GM10266 (cell line): ENCODE measurements at regions not wholly inside any gene's neighbourhood (a gene's known extent, or its start where the extent isn't known, plus 50 kb on each side); places are given as distances from the start of the nearest gene placed in this dataset.

ENCODE experiments used
- DNase-seq: peaks from one replicate; pipeline ENCODE4 v3.0.0; 2012; ENCODE audit errors: extremely low spot score
- CTCF ChIP-seq: IDR thresholded peaks from 2 replicates; pipeline ENCODE4 v1.5.1; 2012; ENCODE audit warnings: mild to moderate bottlenecking, low read depth; ENCODE audit not compliant: control insufficient read depth, insufficient read depth; ENCODE audit errors: missing control alignments

- DNase-seq = no peak
- TF ChIP-seq CTCF = no peak
Measured at GRCh38 chr9:18040327-18040726, 433.6 kb upstream of the ADAMTSL1 start.

- no peak for TF ChIP-seq CTCF
- no peak for DNase-seq
Measured at GRCh38 chr9:18043978-18044377, 430.0 kb upstream of the ADAMTSL1 start.

GRCh38 chr9:18045326-18045725 lies 428.6 kb upstream of the ADAMTSL1 start:
- TF ChIP-seq CTCF = no peak

GRCh38 chr9:18046068-18046467 lies 427.9 kb upstream of the ADAMTSL1 start:
- no peak for TF ChIP-seq CTCF
- DNase-seq = no peak

More at GRCh38 chr9:18045326-18045725, 428.6 kb upstream of the ADAMTSL1 start:
- DNase-seq = no peak

DNA sequence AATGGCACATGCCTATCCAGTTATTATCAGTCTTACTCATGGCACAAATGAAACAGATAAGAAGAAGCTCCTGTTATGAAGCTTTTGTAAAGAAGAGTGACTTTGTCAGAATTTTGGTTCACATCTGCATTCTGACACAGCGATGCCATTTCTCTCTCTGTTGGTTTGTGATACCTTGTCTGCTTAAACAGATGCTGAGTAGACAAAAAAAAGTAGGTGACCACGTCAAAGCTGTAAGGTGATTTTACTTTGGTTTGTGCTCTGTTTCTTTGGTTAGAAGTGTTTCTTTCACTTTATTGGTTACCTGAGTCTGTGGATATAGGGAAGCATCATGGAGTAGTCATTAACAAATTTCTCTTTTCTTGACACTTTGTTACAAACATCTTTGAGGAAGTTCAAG lies 422.3 kb upstream of the ADAMTSL1 start:
- TF ChIP-seq CTCF = no peak
- DNase-seq = no peak

GRCh38 chr9:18052060-18052459 lies 421.9 kb upstream of the ADAMTSL1 start:
- no peak for TF ChIP-seq CTCF
- no peak for DNase-seq

- TF ChIP-seq CTCF = no peak
- DNase-seq = no peak
Measured at GRCh38 chr9:18056269-18056992, 417.5 kb upstream of the ADAMTSL1 start.
